WTC11 (cell line): ENCODE measurements at regions not wholly inside any gene's neighbourhood (a gene's known extent, or its start where the extent isn't known, plus 50 kb on each side); places are given as distances from the start of the nearest gene placed in this dataset.

Experiments
- ATAC-seq: fragments of 200-7000 bp; cut with Tn5 transposase; 2 replicates; pipeline ENCODE4 v1.10.0; 2021; ENCODE audit warnings: mild to moderate bottlenecking, moderate library complexity
- CTCF ChIA-PET: fragments of 300-600 bp; sonication (Branson Sonifier 250); formaldehyde crosslinking; loops from one replicate; lab custom pipeline; 2021; ENCODE audit warnings: antibody characterized with exemption; lab: Charles Lee
- POLR2A ChIA-PET: fragments of 350-600 bp; sonication (Branson Sonifier 250); formaldehyde crosslinking; loops from one replicate; lab custom pipeline; 2021; ENCODE audit warnings: antibody characterized with exemption; lab: Charles Lee
- DNase-seq: peaks from one replicate; pipeline ENCODE4 v3.0.0; 2021; ENCODE audit warnings: low spot score
- H3K27ac Mint-ChIP-seq: 2 replicates; pipeline ENCODE4 v1.8.0; 2021; ENCODE audit warnings: mixed read lengths
- H3K27me3 Mint-ChIP-seq: 2 replicates; pipeline ENCODE4 v1.8.0; 2021; ENCODE audit warnings: low read depth, mild to moderate bottlenecking, moderate library complexity, mixed read lengths
- H3K36me3 Mint-ChIP-seq: 2 replicates; pipeline ENCODE4 v1.8.0; 2021; ENCODE audit warnings: mixed read lengths
- H3K4me1 Mint-ChIP-seq: 2 replicates; pipeline ENCODE4 v1.8.0; 2022; ENCODE audit warnings: mixed read lengths
- H3K4me3 Mint-ChIP-seq: 2 replicates; pipeline ENCODE4 v1.8.0; 2021; ENCODE audit warnings: mild to moderate bottlenecking, moderate library complexity, mixed read lengths
- H3K9me3 Mint-ChIP-seq: 2 replicates; pipeline ENCODE4 v1.8.0; 2021; ENCODE audit warnings: mixed read lengths
- CREB1 ChIP-seq: sonication (generic); formaldehyde crosslinking; IDR thresholded peaks from 2 replicates; pipeline ENCODE4 v1.8.0; 2023; ENCODE audit warnings: mild to moderate bottlenecking, missing genetic modification reagents
- ELF4 ChIP-seq: sonication (generic); formaldehyde crosslinking; IDR thresholded peaks from 2 replicates; pipeline ENCODE4 v1.8.1; 2022; ENCODE audit warnings: low read depth, mild to moderate bottlenecking, moderate library complexity, missing genetic modification reagents
- ETV6 ChIP-seq: sonication (generic); formaldehyde crosslinking; IDR thresholded peaks from 2 replicates; pipeline ENCODE4 v1.8.1; 2022; ENCODE audit warnings: mild to moderate bottlenecking, missing genetic modification reagents
- GRHL2 ChIP-seq: fragments of 250-450 bp; sonication (Bioruptor Pico); IDR thresholded peaks from 2 replicates; pipeline ENCODE4 v1.8.0; 2022; ENCODE audit warnings: mild to moderate bottlenecking, moderate library complexity; ENCODE audit not compliant: insufficient replicate concordance, severe bottlenecking
- HMGA2 ChIP-seq: fragments of 250-450 bp; sonication (Bioruptor Pico); IDR thresholded peaks from 2 replicates; pipeline ENCODE4 v1.4.0; 2021; ENCODE audit warnings: mild to moderate bottlenecking, moderate library complexity
- JUN ChIP-seq: sonication (generic); formaldehyde crosslinking; IDR thresholded peaks from 2 replicates; pipeline ENCODE4 v1.8.0; 2023; ENCODE audit warnings: mild to moderate bottlenecking, missing genetic modification reagents
- NFE2L1 ChIP-seq: sonication (generic); formaldehyde crosslinking; IDR thresholded peaks from 2 replicates; pipeline ENCODE4 v1.8.1; 2023; ENCODE audit warnings: missing genetic modification reagents
- RORB ChIP-seq: fragments of 250-450 bp; sonication (Bioruptor Pico); IDR thresholded peaks from 2 replicates; pipeline ENCODE4 v1.9.0; 2021; ENCODE audit warnings: mild to moderate bottlenecking
- SMAD3 ChIP-seq: sonication (generic); formaldehyde crosslinking; IDR thresholded peaks from 2 replicates; pipeline ENCODE4 v1.8.0; 2022; ENCODE audit warnings: missing genetic modification reagents, mild to moderate bottlenecking, borderline replicate concordance
- ZNF121 ChIP-seq: sonication (generic); formaldehyde crosslinking; IDR thresholded peaks from 2 replicates; pipeline ENCODE4 v1.8.0; 2023; ENCODE audit warnings: missing genetic modification reagents
- ZNF416 ChIP-seq: fragments of 250-450 bp; sonication (Bioruptor Pico); IDR thresholded peaks from 2 replicates; pipeline ENCODE4 v1.9.0; 2021; ENCODE audit warnings: mild to moderate bottlenecking, inconsistent platforms
- TF ChIP-seq, protein P1 (sequence below): sonication (generic); formaldehyde crosslinking; conservative IDR thresholded peaks from 2 replicates; pipeline ENCODE4 v1.8.1; 2023; ENCODE audit warnings: mild to moderate bottlenecking, low read depth, missing genetic modification reagents, moderate library complexity
- TF ChIP-seq, protein P2 (sequence below): sonication (generic); formaldehyde crosslinking; IDR thresholded peaks from 2 replicates; pipeline ENCODE4 v1.8.1; 2023; ENCODE audit warnings: mild to moderate bottlenecking, missing genetic modification reagents, moderate library complexity
- TF ChIP-seq, protein P3 (sequence below): sonication (generic); formaldehyde crosslinking; IDR thresholded peaks from 2 replicates; pipeline ENCODE4 v1.8.1; 2023; ENCODE audit warnings: mild to moderate bottlenecking, missing genetic modification reagents
- TF ChIP-seq, protein P4 (sequence below): sonication (generic); formaldehyde crosslinking; IDR thresholded peaks from 2 replicates; pipeline ENCODE4 v1.8.0; 2023; ENCODE audit warnings: mild to moderate bottlenecking, missing genetic modification reagents
- TF ChIP-seq, protein P5 (sequence below): fragments of 250-450 bp; sonication (Bioruptor Pico); IDR thresholded peaks from 2 replicates; pipeline ENCODE4 v1.8.0; 2021; ENCODE audit warnings: mild to moderate bottlenecking
- TF ChIP-seq, protein P6 (sequence below): sonication (generic); formaldehyde crosslinking; IDR thresholded peaks from 2 replicates; pipeline ENCODE4 v1.8.0; 2023; ENCODE audit warnings: missing genetic modification reagents, mild to moderate bottlenecking, borderline replicate concordance
- TF ChIP-seq, protein P7 (sequence below): sonication (generic); formaldehyde crosslinking; IDR thresholded peaks from 2 replicates; pipeline ENCODE4 v1.8.0; 2022; ENCODE audit warnings: mild to moderate bottlenecking, missing genetic modification reagents

DNA sequence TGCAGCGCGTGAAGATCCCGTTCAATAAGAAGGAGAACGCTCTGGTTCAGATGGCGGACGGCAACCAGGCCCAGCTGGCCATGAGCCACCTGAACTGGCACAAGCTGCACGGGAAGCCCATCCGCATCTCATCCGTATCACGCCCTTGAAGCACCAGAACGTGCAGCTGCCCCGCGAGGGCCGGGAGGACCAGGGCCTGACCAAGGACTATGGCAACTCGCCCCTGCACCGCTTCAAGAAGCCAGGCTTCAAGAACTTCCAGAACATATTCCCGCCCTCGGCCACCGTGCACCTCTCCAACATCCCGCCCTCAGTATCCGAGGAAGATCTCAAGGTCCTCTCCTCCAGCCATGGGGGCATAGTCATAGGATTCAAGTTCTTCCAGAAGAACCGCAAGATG lies 131.9 kb upstream of the FUT8 start (continued):
- TF ChIP-seq JUN (CRISPR knock-in tag) (no peak), ELF4 (no peak), HMGA2 (CRISPR knock-in tag) (no peak), ZNF121 (no peak), ZNF416 (CRISPR knock-in tag) (no peak)
- TF ChIP-seq, protein P1, sequence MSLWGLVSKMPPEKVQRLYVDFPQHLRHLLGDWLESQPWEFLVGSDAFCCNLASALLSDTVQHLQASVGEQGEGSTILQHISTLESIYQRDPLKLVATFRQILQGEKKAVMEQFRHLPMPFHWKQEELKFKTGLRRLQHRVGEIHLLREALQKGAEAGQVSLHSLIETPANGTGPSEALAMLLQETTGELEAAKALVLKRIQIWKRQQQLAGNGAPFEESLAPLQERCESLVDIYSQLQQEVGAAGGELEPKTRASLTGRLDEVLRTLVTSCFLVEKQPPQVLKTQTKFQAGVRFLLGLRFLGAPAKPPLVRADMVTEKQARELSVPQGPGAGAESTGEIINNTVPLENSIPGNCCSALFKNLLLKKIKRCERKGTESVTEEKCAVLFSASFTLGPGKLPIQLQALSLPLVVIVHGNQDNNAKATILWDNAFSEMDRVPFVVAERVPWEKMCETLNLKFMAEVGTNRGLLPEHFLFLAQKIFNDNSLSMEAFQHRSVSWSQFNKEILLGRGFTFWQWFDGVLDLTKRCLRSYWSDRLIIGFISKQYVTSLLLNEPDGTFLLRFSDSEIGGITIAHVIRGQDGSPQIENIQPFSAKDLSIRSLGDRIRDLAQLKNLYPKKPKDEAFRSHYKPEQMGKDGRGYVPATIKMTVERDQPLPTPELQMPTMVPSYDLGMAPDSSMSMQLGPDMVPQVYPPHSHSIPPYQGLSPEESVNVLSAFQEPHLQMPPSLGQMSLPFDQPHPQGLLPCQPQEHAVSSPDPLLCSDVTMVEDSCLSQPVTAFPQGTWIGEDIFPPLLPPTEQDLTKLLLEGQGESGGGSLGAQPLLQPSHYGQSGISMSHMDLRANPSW (CRISPR knock-in tag): no peak

DNA sequence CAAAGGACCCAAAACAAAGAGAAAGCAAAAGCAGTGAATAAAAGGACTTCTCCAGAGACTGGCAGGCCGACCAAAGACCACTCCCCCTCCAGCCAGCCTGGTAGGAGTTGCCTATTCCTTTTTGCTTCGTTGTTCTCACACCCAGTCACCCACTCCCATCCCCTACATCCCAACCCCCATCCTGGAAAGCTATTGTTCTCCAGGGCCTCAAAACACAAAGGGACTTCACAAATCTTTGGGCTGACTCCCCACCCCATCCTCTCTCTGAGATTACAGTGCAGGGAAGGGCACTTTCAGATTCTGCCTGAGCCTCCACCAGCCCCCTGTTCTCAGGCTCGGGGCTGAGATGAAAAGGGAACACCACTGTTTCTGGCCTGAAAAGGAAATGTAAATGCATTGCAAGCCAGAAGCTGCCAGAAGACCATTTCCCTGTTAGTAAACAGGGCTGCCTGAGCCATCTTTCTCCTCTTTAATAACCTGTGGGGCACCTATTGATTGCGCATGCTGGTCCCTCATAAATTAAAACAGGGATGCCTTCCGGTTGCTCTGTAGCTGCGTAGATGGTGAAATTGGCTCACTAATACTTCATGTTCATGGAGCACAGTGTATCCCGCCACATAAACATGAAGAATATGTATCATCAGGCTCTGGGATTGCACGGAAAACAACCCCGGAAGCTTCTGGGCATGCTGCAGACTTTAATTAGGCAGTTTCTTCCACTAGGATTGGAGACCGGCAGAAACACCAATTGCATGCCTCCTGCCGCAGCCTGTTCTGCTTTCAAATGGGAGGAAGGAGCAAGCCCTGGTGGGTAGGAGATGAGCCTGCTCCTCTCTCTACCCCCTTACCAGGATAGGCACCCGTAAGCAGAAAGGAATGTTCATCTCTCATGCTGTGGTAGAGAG lies 130.3 kb upstream of the FUT8 start:
- peaks cover 5% of the 10 kb centered on the region; the same call in 1 of the 2 replicates for H3K36me3 Mint-ChIP-seq
- ChIA-PET POLR2A (interaction anchor here (1.1 kb wide), 1 partner anchor 129 kb away, joined by 5 read pairs; no protein-coding TSS in a partner anchor), CTCF (interaction anchor here (0.7 to 1.9 kb wide), 5 partner anchors 17 to 542 kb away, joined by 3 to 5 read pairs (median 4); no protein-coding TSS in a partner anchor)
- ATAC-seq (peak; percentile 88), DNase-seq (peak; percentile 36)
- peak overlapping the region; percentile 85 for H3K27ac Mint-ChIP-seq
- peaks cover 3% of the 10 kb centered on the region for H3K27me3 Mint-ChIP-seq
- TF ChIP-seq GRHL2 (CRISPR knock-in tag) (no peak), ETV6 (CRISPR knock-in tag) (peak; percentile 68; the same call in 1 of the 2 replicates), SMAD3 (no peak), RORB (CRISPR knock-in tag) (no peak), NFE2L1 (CRISPR knock-in tag) (no peak)
- TF ChIP-seq, protein P2, sequence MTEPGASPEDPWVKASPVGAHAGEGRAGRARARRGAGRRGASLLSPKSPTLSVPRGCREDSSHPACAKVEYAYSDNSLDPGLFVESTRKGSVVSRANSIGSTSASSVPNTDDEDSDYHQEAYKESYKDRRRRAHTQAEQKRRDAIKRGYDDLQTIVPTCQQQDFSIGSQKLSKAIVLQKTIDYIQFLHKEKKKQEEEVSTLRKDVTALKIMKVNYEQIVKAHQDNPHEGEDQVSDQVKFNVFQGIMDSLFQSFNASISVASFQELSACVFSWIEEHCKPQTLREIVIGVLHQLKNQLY (CRISPR knock-in tag): no peak
- TF ChIP-seq, protein P3, sequence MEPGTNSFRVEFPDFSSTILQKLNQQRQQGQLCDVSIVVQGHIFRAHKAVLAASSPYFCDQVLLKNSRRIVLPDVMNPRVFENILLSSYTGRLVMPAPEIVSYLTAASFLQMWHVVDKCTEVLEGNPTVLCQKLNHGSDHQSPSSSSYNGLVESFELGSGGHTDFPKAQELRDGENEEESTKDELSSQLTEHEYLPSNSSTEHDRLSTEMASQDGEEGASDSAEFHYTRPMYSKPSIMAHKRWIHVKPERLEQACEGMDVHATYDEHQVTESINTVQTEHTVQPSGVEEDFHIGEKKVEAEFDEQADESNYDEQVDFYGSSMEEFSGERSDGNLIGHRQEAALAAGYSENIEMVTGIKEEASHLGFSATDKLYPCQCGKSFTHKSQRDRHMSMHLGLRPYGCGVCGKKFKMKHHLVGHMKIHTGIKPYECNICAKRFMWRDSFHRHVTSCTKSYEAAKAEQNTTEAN (CRISPR knock-in tag): 0 out of 2 replicates have a peak, but pooled peaks have one; percentile 48
- TF ChIP-seq, protein P4, sequence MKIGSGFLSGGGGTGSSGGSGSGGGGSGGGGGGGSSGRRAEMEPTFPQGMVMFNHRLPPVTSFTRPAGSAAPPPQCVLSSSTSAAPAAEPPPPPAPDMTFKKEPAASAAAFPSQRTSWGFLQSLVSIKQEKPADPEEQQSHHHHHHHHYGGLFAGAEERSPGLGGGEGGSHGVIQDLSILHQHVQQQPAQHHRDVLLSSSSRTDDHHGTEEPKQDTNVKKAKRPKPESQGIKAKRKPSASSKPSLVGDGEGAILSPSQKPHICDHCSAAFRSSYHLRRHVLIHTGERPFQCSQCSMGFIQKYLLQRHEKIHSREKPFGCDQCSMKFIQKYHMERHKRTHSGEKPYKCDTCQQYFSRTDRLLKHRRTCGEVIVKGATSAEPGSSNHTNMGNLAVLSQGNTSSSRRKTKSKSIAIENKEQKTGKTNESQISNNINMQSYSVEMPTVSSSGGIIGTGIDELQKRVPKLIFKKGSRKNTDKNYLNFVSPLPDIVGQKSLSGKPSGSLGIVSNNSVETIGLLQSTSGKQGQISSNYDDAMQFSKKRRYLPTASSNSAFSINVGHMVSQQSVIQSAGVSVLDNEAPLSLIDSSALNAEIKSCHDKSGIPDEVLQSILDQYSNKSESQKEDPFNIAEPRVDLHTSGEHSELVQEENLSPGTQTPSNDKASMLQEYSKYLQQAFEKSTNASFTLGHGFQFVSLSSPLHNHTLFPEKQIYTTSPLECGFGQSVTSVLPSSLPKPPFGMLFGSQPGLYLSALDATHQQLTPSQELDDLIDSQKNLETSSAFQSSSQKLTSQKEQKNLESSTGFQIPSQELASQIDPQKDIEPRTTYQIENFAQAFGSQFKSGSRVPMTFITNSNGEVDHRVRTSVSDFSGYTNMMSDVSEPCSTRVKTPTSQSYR (CRISPR knock-in tag): peak; percentile 64; the same call in 1 of the 2 replicates
- peak overlapping the region; percentile 51 for H3K4me3 Mint-ChIP-seq
- peaks cover 31% of the 10 kb centered on the region for H3K4me1 Mint-ChIP-seq
- peaks cover 5% of the 10 kb centered on the region; the same call in 1 of the 2 replicates for H3K9me3 Mint-ChIP-seq

DNA sequence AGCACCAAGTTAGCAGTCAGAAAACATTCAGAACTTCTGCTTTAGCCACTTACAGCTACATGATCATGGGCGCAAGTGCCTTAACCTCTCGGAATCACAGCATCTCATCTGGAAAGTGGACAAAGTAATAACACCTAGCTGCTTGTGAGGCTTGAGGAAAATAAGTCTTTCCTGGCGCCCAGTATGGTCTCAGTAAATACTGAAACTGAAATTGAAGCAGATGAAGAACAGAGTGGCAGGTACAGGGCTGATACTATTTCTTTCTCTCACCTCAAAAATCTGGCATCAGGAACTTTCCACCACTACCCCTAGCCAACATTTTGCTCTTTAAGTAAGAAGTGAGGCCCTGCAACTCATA lies 129.7 kb upstream of the FUT8 start:
- Mint-ChIP-seq H3K4me1 (peaks cover 36% of the 10 kb centered on the region), H3K4me3 (no peak overlapping the region), H3K27me3 (peaks cover 5% of the 10 kb centered on the region), H3K9me3 (peaks cover 5% of the 10 kb centered on the region; the same call in 1 of the 2 replicates), H3K36me3 (peaks cover 5% of the 10 kb centered on the region; the same call in 1 of the 2 replicates), H3K27ac (0 out of 2 replicates have a peak overlapping the region, but pooled peaks have one; percentile 6)
- ChIA-PET CTCF (interaction anchor here (0.7 to 1.9 kb wide), 4 partner anchors 18 to 542 kb away, joined by 3 to 5 read pairs (median 4); no protein-coding TSS in a partner anchor), POLR2A (no interaction called here)
- no peak for ATAC-seq
- no peak for DNase-seq
- TF ChIP-seq, protein P5, sequence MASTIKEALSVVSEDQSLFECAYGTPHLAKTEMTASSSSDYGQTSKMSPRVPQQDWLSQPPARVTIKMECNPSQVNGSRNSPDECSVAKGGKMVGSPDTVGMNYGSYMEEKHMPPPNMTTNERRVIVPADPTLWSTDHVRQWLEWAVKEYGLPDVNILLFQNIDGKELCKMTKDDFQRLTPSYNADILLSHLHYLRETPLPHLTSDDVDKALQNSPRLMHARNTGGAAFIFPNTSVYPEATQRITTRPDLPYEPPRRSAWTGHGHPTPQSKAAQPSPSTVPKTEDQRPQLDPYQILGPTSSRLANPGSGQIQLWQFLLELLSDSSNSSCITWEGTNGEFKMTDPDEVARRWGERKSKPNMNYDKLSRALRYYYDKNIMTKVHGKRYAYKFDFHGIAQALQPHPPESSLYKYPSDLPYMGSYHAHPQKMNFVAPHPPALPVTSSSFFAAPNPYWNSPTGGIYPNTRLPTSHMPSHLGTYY (CRISPR knock-in tag): no peak
- TF ChIP-seq, protein P6, sequence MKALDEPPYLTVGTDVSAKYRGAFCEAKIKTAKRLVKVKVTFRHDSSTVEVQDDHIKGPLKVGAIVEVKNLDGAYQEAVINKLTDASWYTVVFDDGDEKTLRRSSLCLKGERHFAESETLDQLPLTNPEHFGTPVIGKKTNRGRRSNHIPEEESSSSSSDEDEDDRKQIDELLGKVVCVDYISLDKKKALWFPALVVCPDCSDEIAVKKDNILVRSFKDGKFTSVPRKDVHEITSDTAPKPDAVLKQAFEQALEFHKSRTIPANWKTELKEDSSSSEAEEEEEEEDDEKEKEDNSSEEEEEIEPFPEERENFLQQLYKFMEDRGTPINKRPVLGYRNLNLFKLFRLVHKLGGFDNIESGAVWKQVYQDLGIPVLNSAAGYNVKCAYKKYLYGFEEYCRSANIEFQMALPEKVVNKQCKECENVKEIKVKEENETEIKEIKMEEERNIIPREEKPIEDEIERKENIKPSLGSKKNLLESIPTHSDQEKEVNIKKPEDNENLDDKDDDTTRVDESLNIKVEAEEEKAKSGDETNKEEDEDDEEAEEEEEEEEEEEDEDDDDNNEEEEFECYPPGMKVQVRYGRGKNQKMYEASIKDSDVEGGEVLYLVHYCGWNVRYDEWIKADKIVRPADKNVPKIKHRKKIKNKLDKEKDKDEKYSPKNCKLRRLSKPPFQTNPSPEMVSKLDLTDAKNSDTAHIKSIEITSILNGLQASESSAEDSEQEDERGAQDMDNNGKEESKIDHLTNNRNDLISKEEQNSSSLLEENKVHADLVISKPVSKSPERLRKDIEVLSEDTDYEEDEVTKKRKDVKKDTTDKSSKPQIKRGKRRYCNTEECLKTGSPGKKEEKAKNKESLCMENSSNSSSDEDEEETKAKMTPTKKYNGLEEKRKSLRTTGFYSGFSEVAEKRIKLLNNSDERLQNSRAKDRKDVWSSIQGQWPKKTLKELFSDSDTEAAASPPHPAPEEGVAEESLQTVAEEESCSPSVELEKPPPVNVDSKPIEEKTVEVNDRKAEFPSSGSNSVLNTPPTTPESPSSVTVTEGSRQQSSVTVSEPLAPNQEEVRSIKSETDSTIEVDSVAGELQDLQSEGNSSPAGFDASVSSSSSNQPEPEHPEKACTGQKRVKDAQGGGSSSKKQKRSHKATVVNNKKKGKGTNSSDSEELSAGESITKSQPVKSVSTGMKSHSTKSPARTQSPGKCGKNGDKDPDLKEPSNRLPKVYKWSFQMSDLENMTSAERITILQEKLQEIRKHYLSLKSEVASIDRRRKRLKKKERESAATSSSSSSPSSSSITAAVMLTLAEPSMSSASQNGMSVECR (CRISPR knock-in tag): no peak
- no peak for TF ChIP-seq CREB1 (CRISPR knock-in tag)
- TF ChIP-seq, protein P7, sequence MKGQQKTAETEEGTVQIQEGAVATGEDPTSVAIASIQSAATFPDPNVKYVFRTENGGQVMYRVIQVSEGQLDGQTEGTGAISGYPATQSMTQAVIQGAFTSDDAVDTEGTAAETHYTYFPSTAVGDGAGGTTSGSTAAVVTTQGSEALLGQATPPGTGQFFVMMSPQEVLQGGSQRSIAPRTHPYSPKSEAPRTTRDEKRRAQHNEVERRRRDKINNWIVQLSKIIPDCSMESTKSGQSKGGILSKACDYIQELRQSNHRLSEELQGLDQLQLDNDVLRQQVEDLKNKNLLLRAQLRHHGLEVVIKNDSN (CRISPR knock-in tag): no peak
